HUDEP-2 (cell line): ENCODE measurements at regions not wholly inside any gene's neighbourhood (a gene's known extent, or its start where the extent isn't known, plus 50 kb on each side); places are given as distances from the start of the nearest gene placed in this dataset.
"Not testable (repeated sequence)": the region's sequence is repeated elsewhere in the genome, so short reads cannot be mapped to it uniquely, and the experiment has no call there.

ENCODE experiments used
- DNase-seq, 76 experiments: peaks; one replicate each; lab custom pipeline; 2025; ENCODE audit not compliant: unreplicated experiment in 76 of 76; lab: John Stamatoyannopoulos, UW

- no peak for DNase-seq
These were observed 186.5 kb upstream of the TMEM72 start for GRCh38 chr10:44724415-44725174.

- DNase-seq, result no peak
These were observed 185.7 kb upstream of the TMEM72 start for GRCh38 chr10:44725404-44725803.

- DNase-seq, result no peak
These were observed 179.9 kb upstream of the TMEM72 start for GRCh38 chr10:44731283-44731682.

- DNase-seq, result peak in 1 of 76 experiments; percentile 20
These were observed 177.3 kb upstream of the TMEM72 start for GRCh38 chr10:44733501-44734488.

GRCh38 chr10:44742248-44742647 is 168.9 kb upstream of the TMEM72 start:
- DNase-seq, result no peak

- no peak for DNase-seq
These were observed 167.6 kb upstream of the TMEM72 start for GRCh38 chr10:44743535-44743934.

- DNase-seq, result no peak
These were observed 165.2 kb upstream of the TMEM72 start for GRCh38 chr10:44745920-44746319.

- DNase-seq, result no peak
These were observed 163.5 kb upstream of the TMEM72 start for GRCh38 chr10:44747593-44748172.

GRCh38 chr10:44749151-44749550 is 162.0 kb upstream of the TMEM72 start:
- DNase-seq, result no peak

GRCh38 chr10:44752451-44753441 is 158.4 kb upstream of the TMEM72 start:
- no peak for DNase-seq

- not testable (repeated sequence) for DNase-seq
These were observed 156.8 kb upstream of the TMEM72 start for GRCh38 chr10:44754355-44754754.

GRCh38 chr10:44755481-44755880 is 155.7 kb upstream of the TMEM72 start:
- no peak for DNase-seq

- DNase-seq, result no peak
These were observed 154.9 kb upstream of the TMEM72 start for GRCh38 chr10:44756216-44756615.

GRCh38 chr10:44757551-44758205 is 153.5 kb upstream of the TMEM72 start:
- no peak for DNase-seq

GRCh38 chr10:44759122-44759521 is 152.0 kb upstream of the TMEM72 start:
- DNase-seq, result no peak

- no peak for DNase-seq
These were observed 150.6 kb upstream of the TMEM72 start for GRCh38 chr10:44760513-44760912.

- DNase-seq, result no peak
These were observed 150.1 kb upstream of the TMEM72 start for GRCh38 chr10:44761076-44761475.

GRCh38 chr10:44763331-44763730 is 147.8 kb upstream of the TMEM72 start:
- no peak for DNase-seq

- DNase-seq, result no peak
These were observed 145.8 kb upstream of the TMEM72 start for GRCh38 chr10:44765299-44765698.

- DNase-seq, result no peak
These were observed 144.5 kb upstream of the TMEM72 start for GRCh38 chr10:44766631-44767030.
